ACC112 (cell line): ENCODE measurements at regions not wholly inside any gene's neighbourhood (a gene's known extent, or its start where the extent isn't known, plus 50 kb on each side); places are given as distances from the start of the nearest gene placed in this dataset.
"Not testable (repeated sequence)": the region's sequence is repeated elsewhere in the genome, so short reads cannot be mapped to it uniquely, and the experiment has no call there.

ENCODE experiments used
- H2AFZ ChIP-seq: fragments of 200-600 bp; sonication (generic); one replicate; pipeline ENCODE4 v1.6.0; 2017; ENCODE audit warnings: antibody characterized with exemption, low read length; ENCODE audit not compliant: unreplicated experiment
- H3K27ac ChIP-seq: fragments of 200-600 bp; sonication (generic); 2 replicates; pipeline ENCODE4 v1.5.1; 2014; ENCODE audit warnings: low read depth, mild to moderate bottlenecking, antibody characterized with exemption, low read length, moderate library complexity
- H3K27me3 ChIP-seq: fragments of 200-600 bp; sonication (generic); 2 replicates; pipeline ENCODE4 v1.6.1; 2014; ENCODE audit warnings: mild to moderate bottlenecking, antibody characterized with exemption, low read length, moderate library complexity, mixed read lengths; ENCODE audit not compliant: insufficient read depth
- H3K36me3 ChIP-seq: fragments of 200-600 bp; sonication (generic); 2 replicates; pipeline ENCODE4 v1.6.1; 2016; ENCODE audit warnings: mild to moderate bottlenecking, antibody characterized with exemption, low read length, moderate library complexity, mixed read lengths; ENCODE audit not compliant: insufficient read depth
- H3K4me1 ChIP-seq: fragments of 200-600 bp; sonication (generic); one replicate; pipeline ENCODE4 v1.6.1; 2016; ENCODE audit warnings: low read length, mixed read lengths; ENCODE audit not compliant: insufficient read depth, unreplicated experiment, control insufficient read depth
- H3K4me3 ChIP-seq: fragments of 200-600 bp; sonication (generic); 2 replicates; pipeline ENCODE4 v1.5.1; 2014; ENCODE audit warnings: mild to moderate bottlenecking, low read depth, low read length
- H3K79me2 ChIP-seq: fragments of 200-600 bp; sonication (generic); one replicate; pipeline ENCODE4 v1.6.0; 2016; ENCODE audit warnings: low read length; ENCODE audit not compliant: control insufficient read depth, unreplicated experiment, insufficient read depth

- H2AFZ ChIP-seq = no peak overlapping the region
- H3K27me3 ChIP-seq = no peaks in the 10 kb centered on the region
- no peaks in the 10 kb centered on the region for H3K79me2 ChIP-seq
- H3K36me3 ChIP-seq = no peaks in the 10 kb centered on the region
- no peak overlapping the region for H3K4me3 ChIP-seq
- no peak overlapping the region for H3K27ac ChIP-seq
- H3K4me1 ChIP-seq = no peaks in the 10 kb centered on the region
These were observed 700.5 kb downstream of the TENT5A start for GRCh38 chr6:81051952-81052351.

GRCh38 chr6:81049425-81050042, 702.9 kb downstream of the TENT5A start:
- Histone ChIP-seq H3K27ac (no peak overlapping the region), H3K79me2 (no peaks in the 10 kb centered on the region), H2AFZ (no peak overlapping the region), H3K27me3 (no peaks in the 10 kb centered on the region), H3K4me3 (no peak overlapping the region), H3K36me3 (no peaks in the 10 kb centered on the region), H3K4me1 (no peaks in the 10 kb centered on the region)

- Histone ChIP-seq H3K27me3 (no peaks in the 10 kb centered on the region), H3K79me2 (no peaks in the 10 kb centered on the region), H2AFZ (peak overlapping the region; percentile 20)
These were observed 721.1 kb downstream of the TENT5A start for GRCh38 chr6:81031416-81031815.

GRCh38 chr6:81026041-81026553, 726.4 kb downstream of the TENT5A start:
- Histone ChIP-seq H3K79me2 (no peaks in the 10 kb centered on the region), H3K4me3 (no peak overlapping the region), H3K36me3 (no peaks in the 10 kb centered on the region), H3K27ac (no peak overlapping the region), H2AFZ (no peak overlapping the region), H3K27me3 (no peaks in the 10 kb centered on the region), H3K4me1 (no peaks in the 10 kb centered on the region)

More at GRCh38 chr6:81031416-81031815, 721.1 kb downstream of the TENT5A start:
- no peak overlapping the region for H3K4me3 ChIP-seq
- no peaks in the 10 kb centered on the region for H3K4me1 ChIP-seq
- no peak overlapping the region for H3K27ac ChIP-seq
- H3K36me3 ChIP-seq = no peaks in the 10 kb centered on the region

GRCh38 chr6:81023709-81024108, 728.8 kb downstream of the TENT5A start:
- Histone ChIP-seq H3K27me3 (no peaks in the 10 kb centered on the region), H2AFZ (no peak overlapping the region), H3K36me3 (no peaks in the 10 kb centered on the region), H3K4me3 (no peak overlapping the region), H3K4me1 (no peaks in the 10 kb centered on the region), H3K79me2 (no peaks in the 10 kb centered on the region), H3K27ac (no peak overlapping the region)

- H3K4me3 ChIP-seq = no peak overlapping the region
- H3K27ac ChIP-seq = no peak overlapping the region
- no peaks in the 10 kb centered on the region for H3K79me2 ChIP-seq
- H3K27me3 ChIP-seq = no peaks in the 10 kb centered on the region
- H3K4me1 ChIP-seq = no peaks in the 10 kb centered on the region
- no peak overlapping the region for H2AFZ ChIP-seq
- no peaks in the 10 kb centered on the region for H3K36me3 ChIP-seq
These were observed 729.4 kb downstream of the TENT5A start for GRCh38 chr6:81023007-81023582.

GRCh38 chr6:81017586-81017985, 734.9 kb downstream of the TENT5A start:
- H3K4me1 ChIP-seq, H3K36me3 ChIP-seq, H3K27ac ChIP-seq, H3K79me2 ChIP-seq, H3K4me3 ChIP-seq, H2AFZ ChIP-seq, H3K27me3 ChIP-seq: not testable (repeated sequence)

GRCh38 chr6:81003894-81004293, 748.6 kb downstream of the TENT5A start:
- no peaks in the 10 kb centered on the region for H3K4me1 ChIP-seq
- H2AFZ ChIP-seq = no peak overlapping the region
- no peaks in the 10 kb centered on the region for H3K36me3 ChIP-seq
- H3K4me3 ChIP-seq = no peak overlapping the region
- H3K27me3 ChIP-seq = no peaks in the 10 kb centered on the region
- H3K27ac ChIP-seq = no peak overlapping the region
- H3K79me2 ChIP-seq = no peaks in the 10 kb centered on the region

GRCh38 chr6:81003156-81003555, 749.3 kb downstream of the TENT5A start:
- Histone ChIP-seq H3K4me1 (no peaks in the 10 kb centered on the region), H3K27ac (no peak overlapping the region), H3K36me3 (no peaks in the 10 kb centered on the region), H3K79me2 (no peaks in the 10 kb centered on the region), H3K27me3 (no peaks in the 10 kb centered on the region), H3K4me3 (no peak overlapping the region), H2AFZ (no peak overlapping the region)

- H3K79me2 ChIP-seq = no peaks in the 10 kb centered on the region
- no peak overlapping the region for H2AFZ ChIP-seq
- H3K36me3 ChIP-seq = no peaks in the 10 kb centered on the region
- H3K27ac ChIP-seq = no peak overlapping the region
- H3K4me1 ChIP-seq = no peaks in the 10 kb centered on the region
- H3K4me3 ChIP-seq = no peak overlapping the region
- H3K27me3 ChIP-seq = no peaks in the 10 kb centered on the region
These were observed 750.4 kb downstream of the TENT5A start for GRCh38 chr6:81002126-81002525.

GRCh38 chr6:80991316-80991715, 761.2 kb downstream of the TENT5A start:
- Histone ChIP-seq H3K36me3 (peaks cover 3% of the 10 kb centered on the region), H3K79me2 (no peaks in the 10 kb centered on the region), H3K4me1 (no peaks in the 10 kb centered on the region), H3K27me3 (no peaks in the 10 kb centered on the region), H3K4me3 (no peak overlapping the region), H3K27ac (no peak overlapping the region), H2AFZ (no peak overlapping the region)
